ENCODE measurements at regions not wholly inside any gene's neighbourhood (a gene's known extent, or its start where the extent isn't known, plus 50 kb on each side); places are given as distances from the start of the nearest gene placed in this dataset.

DNA sequence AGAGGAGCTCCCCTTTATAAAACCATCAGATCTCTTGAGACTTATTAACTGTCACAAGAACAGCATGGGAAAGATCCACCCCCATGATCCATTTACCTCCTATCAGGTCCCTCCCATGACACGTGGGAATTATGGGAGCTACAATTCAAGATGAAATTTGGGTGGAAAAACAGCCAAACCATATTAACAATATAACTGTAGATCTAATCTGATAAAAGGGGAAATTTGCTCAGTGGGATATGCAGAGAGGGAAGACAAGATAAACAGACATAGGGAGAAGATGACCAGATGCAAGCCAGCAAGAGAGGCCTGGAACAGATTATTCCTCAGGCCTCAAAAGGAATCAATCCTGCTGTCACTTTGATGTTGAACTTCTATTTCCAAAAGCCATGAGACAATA is 841.5 kb downstream of the LRRIQ3 start:
- TF ChIP-seq, protein P1, sequence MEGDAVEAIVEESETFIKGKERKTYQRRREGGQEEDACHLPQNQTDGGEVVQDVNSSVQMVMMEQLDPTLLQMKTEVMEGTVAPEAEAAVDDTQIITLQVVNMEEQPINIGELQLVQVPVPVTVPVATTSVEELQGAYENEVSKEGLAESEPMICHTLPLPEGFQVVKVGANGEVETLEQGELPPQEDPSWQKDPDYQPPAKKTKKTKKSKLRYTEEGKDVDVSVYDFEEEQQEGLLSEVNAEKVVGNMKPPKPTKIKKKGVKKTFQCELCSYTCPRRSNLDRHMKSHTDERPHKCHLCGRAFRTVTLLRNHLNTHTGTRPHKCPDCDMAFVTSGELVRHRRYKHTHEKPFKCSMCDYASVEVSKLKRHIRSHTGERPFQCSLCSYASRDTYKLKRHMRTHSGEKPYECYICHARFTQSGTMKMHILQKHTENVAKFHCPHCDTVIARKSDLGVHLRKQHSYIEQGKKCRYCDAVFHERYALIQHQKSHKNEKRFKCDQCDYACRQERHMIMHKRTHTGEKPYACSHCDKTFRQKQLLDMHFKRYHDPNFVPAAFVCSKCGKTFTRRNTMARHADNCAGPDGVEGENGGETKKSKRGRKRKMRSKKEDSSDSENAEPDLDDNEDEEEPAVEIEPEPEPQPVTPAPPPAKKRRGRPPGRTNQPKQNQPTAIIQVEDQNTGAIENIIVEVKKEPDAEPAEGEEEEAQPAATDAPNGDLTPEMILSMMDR (IDR thresholded peaks at IDR 0.05; ENCODE audit: insufficient read depth, low read length, poor library complexity, severe bottlenecking): no peak
- TF ChIP-seq EZH2phosphoT487 (conservative IDR thresholded peaks at IDR 0.05; ENCODE audit: low read length): no peak
